Fibroblast of lung (primary cell): ENCODE measurements at regions not wholly inside any gene's neighbourhood (a gene's known extent, or its start where the extent isn't known, plus 50 kb on each side); places are given as distances from the start of the nearest gene placed in this dataset.

Experiments
- CTCF ChIP-seq, 2 donors: IDR thresholded peaks in 1 of 2; conservative IDR thresholded peaks in 1 of 2; 1 replicate in 1 of 2; 2 replicates in 1 of 2; pipeline ENCODE4 v1.5.1; 2011 to 2012; ENCODE audit warnings: low read length in 2 of 2, control low read depth in 1 of 2, inconsistent platforms in 1 of 2, low read depth in 1 of 2, mild to moderate bottlenecking in 1 of 2
- EZH2 ChIP-seq: IDR thresholded peaks from 2 replicates; pipeline ENCODE4 v1.5.1; 2012; ENCODE audit warnings: low read length, control low read depth, mild to moderate bottlenecking; ENCODE audit errors: missing control alignments

GRCh38 chr14:85953265-85953664 is 423.3 kb downstream of the FLRT2 start:
- TF ChIP-seq EZH2 = no peak
- no peak for TF ChIP-seq CTCF (conservative IDR thresholded peaks at IDR 0.05 in 1 of 2, IDR thresholded peaks at IDR 0.05 in 1 of 2; ENCODE audit: low read depth in 1 of 2, low read length in 2 of 2)
